Osteocyte (in vitro differentiated cells): ENCODE measurements at regions not wholly inside any gene's neighbourhood (a gene's known extent, or its start where the extent isn't known, plus 50 kb on each side); places are given as distances from the start of the nearest gene placed in this dataset.

Experiments used
- DNase-seq: peaks from one replicate; pipeline ENCODE4 v3.0.0; 2021; ENCODE audit warnings: mixed read lengths; ENCODE audit not compliant: unreplicated experiment; ENCODE audit errors: extremely low spot score
- H3K27ac Mint-ChIP-seq: one replicate; pipeline ENCODE4 v1.8.0; 2021; ENCODE audit warnings: mild to moderate bottlenecking, mixed read lengths; ENCODE audit not compliant: unreplicated experiment
- H3K27me3 Mint-ChIP-seq: one replicate; pipeline ENCODE4 v1.8.0; 2021; ENCODE audit warnings: mixed read lengths; ENCODE audit not compliant: unreplicated experiment
- H3K36me3 Mint-ChIP-seq: one replicate; pipeline ENCODE4 v1.8.0; 2021; ENCODE audit warnings: mixed read lengths; ENCODE audit not compliant: unreplicated experiment
- H3K4me1 Mint-ChIP-seq: one replicate; pipeline ENCODE4 v1.8.0; 2021; ENCODE audit warnings: mixed read lengths; ENCODE audit not compliant: unreplicated experiment
- H3K4me3 Mint-ChIP-seq: one replicate; pipeline ENCODE4 v1.8.0; 2021; ENCODE audit warnings: mild to moderate bottlenecking, moderate library complexity, mixed read lengths; ENCODE audit not compliant: unreplicated experiment
- H3K9me3 Mint-ChIP-seq: one replicate; pipeline ENCODE4 v1.8.0; 2021; ENCODE audit warnings: mixed read lengths; ENCODE audit not compliant: unreplicated experiment
- TF ChIP-seq, protein P1 (sequence below): fragments of 200-600 bp; sonication (generic); IDR thresholded peaks from 2 replicates; pipeline ENCODE4 v1.5.0; 2021; ENCODE audit warnings: antibody characterized with exemption, mild to moderate bottlenecking, moderate library complexity

DNA sequence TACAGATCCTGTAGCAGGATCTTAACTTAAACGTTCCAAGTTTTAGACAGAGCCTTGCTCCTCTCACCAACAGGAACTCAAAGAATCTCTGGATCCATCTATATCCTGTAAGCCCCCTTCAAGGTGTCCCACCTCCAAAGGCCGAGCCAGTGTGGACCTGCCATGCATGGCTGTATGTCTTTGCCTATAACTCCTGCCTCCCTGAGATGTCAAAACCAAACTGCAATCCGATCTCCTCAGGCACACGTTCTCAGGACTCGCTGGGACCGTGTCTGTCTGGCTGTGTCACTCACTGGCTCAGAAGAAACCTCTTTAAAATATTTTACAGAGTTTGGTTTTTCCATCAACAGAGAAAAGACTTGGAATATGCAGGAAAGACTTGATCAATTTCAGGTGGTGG is 51.4 kb upstream of the FAM20C start:
- H3K27me3 Mint-ChIP-seq, result no peaks in the 10 kb centered on the region
- no peaks in the 10 kb centered on the region for H3K9me3 Mint-ChIP-seq
- H3K4me3 Mint-ChIP-seq, result no peak overlapping the region
- no peak for DNase-seq
- no peaks in the 10 kb centered on the region for H3K36me3 Mint-ChIP-seq
- no peak overlapping the region for H3K27ac Mint-ChIP-seq
- TF ChIP-seq, protein P1, sequence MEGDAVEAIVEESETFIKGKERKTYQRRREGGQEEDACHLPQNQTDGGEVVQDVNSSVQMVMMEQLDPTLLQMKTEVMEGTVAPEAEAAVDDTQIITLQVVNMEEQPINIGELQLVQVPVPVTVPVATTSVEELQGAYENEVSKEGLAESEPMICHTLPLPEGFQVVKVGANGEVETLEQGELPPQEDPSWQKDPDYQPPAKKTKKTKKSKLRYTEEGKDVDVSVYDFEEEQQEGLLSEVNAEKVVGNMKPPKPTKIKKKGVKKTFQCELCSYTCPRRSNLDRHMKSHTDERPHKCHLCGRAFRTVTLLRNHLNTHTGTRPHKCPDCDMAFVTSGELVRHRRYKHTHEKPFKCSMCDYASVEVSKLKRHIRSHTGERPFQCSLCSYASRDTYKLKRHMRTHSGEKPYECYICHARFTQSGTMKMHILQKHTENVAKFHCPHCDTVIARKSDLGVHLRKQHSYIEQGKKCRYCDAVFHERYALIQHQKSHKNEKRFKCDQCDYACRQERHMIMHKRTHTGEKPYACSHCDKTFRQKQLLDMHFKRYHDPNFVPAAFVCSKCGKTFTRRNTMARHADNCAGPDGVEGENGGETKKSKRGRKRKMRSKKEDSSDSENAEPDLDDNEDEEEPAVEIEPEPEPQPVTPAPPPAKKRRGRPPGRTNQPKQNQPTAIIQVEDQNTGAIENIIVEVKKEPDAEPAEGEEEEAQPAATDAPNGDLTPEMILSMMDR, result no peak
- H3K4me1 Mint-ChIP-seq, result no peaks in the 10 kb centered on the region

DNA sequence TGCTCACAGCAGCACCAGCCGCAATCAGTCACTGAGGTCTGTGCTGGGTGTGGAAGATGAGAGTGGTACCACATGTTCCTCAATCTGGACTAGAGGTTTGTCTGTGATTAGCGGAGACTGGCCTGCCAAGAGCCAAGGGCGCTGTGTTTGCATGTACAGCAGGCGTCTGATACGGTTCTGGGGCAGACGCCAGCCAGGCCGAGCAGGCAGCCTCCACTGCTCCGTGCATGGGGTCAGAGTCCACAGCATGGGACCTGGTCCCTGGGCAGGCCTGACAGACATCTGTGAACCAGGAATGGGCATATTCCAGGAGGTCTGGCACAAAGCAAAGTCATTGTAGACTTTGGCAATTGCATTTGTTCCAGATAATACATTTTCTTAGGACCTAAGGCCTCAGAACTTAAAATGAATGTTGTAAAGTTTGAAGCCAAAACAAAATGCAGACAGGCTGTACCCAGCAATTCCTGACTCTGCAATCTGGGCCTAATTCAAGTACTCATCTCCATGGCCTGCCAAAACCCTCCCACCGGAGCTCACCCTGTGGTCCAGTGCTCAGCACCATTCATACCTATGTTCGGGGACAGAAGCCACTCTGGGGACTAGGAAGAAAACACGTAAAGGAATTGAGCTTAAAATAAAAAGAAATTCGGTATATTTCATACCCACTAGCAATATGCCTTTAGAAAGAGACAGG is 50.0 kb upstream of the FAM20C start:
- TF ChIP-seq, protein P1, result no peak
- Mint-ChIP-seq H3K9me3 (no peaks in the 10 kb centered on the region), H3K4me1 (no peaks in the 10 kb centered on the region), H3K4me3 (no peak overlapping the region), H3K27me3 (no peaks in the 10 kb centered on the region), H3K27ac (no peak overlapping the region), H3K36me3 (no peaks in the 10 kb centered on the region)
- DNase-seq, result no peak
